ENCODE measurements at regions not wholly inside any gene's neighbourhood (a gene's known extent, or its start where the extent isn't known, plus 50 kb on each side); places are given as distances from the start of the nearest gene placed in this dataset.

DNA sequence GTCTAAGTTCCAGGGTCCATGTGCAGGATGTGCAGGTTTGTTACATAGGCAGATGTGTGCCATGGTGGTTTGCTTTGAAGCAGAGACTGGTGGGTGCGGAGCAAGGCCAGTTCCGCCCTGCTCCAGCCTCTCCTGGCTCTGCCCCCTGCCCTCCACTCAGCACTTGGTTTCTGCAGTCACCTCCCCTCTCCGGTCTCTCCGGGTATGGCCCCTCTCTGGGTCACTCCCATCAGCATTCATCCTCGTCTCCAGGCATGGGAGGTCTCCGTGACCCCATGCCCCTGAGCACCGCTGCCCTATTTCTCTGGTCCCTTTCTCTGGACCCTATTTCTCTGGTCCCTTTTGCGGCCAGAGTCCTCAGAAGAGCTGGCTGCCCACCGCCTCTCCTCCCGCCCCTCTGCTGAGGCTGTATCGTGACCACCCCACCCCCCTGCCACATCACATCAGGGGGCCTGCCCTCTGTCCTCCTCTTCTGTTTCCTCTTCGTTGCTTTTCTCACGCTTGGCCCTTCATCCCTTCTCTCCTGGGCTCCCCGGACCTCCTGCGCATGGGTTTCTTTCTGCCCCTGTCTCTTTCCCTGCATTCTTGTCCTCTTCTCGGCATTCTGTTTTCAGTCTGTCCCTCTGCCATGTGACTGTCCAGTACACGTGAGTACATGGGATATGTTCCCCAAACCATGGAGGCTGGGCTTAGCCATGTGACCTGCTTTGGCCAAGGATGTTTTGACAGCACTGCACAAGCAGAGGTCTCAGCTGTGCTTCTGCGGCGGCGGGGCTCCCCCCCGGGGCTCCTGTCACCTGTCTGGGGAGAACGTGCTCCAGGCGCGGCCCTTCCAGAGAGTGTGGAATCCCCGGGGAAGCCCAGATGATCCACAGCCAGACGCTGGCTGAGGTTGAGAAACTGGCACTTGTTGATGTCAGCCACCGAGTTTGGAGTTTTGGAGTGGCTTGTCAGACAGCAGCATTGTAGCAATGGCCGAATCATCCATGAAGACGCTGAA, 54.4 kb upstream of the C1orf174 start:
- DNase-seq (ENCODE audit: low spot score in 2 of 2) = no peak
- no peaks in the 10 kb centered on the region for H3K4me1 ChIP-seq
- H3K36me3 ChIP-seq = no peaks in the 10 kb centered on the region
- WGBS, 2 donors = 35 to 41% methylated on average over 29 of the region's 29 CpGs
- H3K4me3 ChIP-seq = no peak overlapping the region
- TF ChIP-seq, protein P1, sequence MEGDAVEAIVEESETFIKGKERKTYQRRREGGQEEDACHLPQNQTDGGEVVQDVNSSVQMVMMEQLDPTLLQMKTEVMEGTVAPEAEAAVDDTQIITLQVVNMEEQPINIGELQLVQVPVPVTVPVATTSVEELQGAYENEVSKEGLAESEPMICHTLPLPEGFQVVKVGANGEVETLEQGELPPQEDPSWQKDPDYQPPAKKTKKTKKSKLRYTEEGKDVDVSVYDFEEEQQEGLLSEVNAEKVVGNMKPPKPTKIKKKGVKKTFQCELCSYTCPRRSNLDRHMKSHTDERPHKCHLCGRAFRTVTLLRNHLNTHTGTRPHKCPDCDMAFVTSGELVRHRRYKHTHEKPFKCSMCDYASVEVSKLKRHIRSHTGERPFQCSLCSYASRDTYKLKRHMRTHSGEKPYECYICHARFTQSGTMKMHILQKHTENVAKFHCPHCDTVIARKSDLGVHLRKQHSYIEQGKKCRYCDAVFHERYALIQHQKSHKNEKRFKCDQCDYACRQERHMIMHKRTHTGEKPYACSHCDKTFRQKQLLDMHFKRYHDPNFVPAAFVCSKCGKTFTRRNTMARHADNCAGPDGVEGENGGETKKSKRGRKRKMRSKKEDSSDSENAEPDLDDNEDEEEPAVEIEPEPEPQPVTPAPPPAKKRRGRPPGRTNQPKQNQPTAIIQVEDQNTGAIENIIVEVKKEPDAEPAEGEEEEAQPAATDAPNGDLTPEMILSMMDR (IDR thresholded peaks at IDR 0.05) = no peak
- no peak for TF ChIP-seq EP300 (IDR thresholded peaks at IDR 0.05)
- H3K27ac ChIP-seq = no peak overlapping the region
- H3K27me3 ChIP-seq = peaks cover 0 to 13% of the 10 kb centered on the region in 2 donors
- peaks cover 0 to 2% (median 0%) of the 10 kb centered on the region in 4 donors for H3K9me3 ChIP-seq

DNA sequence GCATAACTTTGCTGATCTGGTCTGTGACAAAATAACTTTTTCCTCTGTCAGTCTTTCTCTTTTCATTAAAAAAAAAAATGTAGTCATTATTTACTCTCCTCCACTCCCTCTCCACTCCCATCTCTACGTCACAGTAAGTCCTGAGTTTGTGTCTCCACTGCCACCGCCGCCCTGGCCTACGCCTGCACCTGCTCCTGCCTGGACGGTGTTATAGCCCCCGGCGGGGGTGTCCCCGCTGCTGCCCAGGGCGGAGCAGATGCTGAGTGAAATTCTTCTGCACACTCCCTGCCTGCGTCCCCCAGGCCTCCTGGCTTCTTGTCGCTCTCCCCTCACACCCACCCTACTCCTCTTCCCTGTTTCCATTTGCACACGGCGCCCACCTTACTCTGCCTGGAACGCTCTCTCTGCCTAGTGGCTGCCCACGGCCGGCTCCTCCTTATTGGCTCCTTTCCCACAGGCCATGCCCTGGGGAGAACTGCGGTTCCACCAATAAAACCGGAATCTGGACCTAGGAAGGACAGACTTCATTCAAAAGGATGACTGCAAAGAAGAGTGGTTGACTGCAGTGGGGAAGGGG, 55.2 kb upstream of the C1orf174 start:
- peaks cover 0 to 13% of the 10 kb centered on the region in 2 donors for H3K27me3 ChIP-seq
- H3K9me3 ChIP-seq = peaks cover 0 to 2% (median 0%) of the 10 kb centered on the region in 4 donors
- TF ChIP-seq POLR2A (IDR thresholded peaks at IDR 0.05) (no peak), EP300 (IDR thresholded peaks at IDR 0.05) (no peak)
- TF ChIP-seq, protein P1 (IDR thresholded peaks at IDR 0.05) = no peak
- H3K36me3 ChIP-seq = no peaks in the 10 kb centered on the region
- H3K27ac ChIP-seq = no peak overlapping the region
- H3K4me1 ChIP-seq = no peaks in the 10 kb centered on the region
- 58 to 68% methylated on average over 18 of the region's 18 CpGs for WGBS, 2 donors
- DNase-seq (ENCODE audit: low spot score in 2 of 2) = no peak
- no peak overlapping the region for H3K4me3 ChIP-seq

DNA sequence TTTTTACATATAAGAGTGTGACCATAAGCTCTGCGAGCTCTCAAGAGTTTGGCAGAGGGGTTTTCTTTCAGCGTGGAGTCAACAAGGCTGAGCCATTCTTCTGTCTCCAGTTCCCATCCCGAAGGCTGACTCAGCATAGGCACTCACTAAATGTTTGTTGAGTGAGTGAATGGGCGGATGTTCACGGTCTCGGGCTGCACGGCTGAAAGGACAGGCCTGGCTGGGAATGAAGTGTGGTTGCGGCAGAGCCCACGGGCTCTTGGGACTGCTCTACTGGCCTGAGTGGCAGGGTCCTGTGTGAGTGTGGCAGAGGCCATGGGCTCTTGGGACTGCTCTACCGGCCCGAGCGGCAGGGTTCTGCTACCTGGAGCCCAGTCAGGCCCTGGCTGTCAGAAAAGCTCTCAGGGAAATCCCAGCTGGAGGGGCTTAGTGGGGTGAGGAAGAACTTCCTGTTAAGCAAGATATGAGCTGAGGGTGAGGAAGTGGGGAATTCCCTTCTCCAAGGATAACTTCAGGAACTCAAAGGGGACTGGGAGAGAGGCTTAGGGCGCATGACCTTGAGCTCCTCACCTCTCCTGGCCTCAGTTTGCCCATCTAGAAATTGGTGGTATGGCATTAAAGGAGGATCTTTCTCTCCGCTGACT, 56.6 kb upstream of the C1orf174 start:
- Histone ChIP-seq H3K4me1 (no peaks in the 10 kb centered on the region), H3K9me3 (peaks cover 0 to 2% (median 0%) of the 10 kb centered on the region in 4 donors), H3K4me3 (no peak overlapping the region), H3K36me3 (no peaks in the 10 kb centered on the region), H3K27me3 (peaks cover 0 to 13% of the 10 kb centered on the region in 2 donors), H3K27ac (no peak overlapping the region)
- no peak for DNase-seq (ENCODE audit: low spot score in 2 of 2)
- TF ChIP-seq, protein P1 (IDR thresholded peaks at IDR 0.05) = no peak
- no peak for TF ChIP-seq POLR2A (IDR thresholded peaks at IDR 0.05)
- TF ChIP-seq EP300 (IDR thresholded peaks at IDR 0.05) = no peak
- WGBS, 2 donors = 68 to 72% methylated on average over 14 of the region's 14 CpGs

DNA sequence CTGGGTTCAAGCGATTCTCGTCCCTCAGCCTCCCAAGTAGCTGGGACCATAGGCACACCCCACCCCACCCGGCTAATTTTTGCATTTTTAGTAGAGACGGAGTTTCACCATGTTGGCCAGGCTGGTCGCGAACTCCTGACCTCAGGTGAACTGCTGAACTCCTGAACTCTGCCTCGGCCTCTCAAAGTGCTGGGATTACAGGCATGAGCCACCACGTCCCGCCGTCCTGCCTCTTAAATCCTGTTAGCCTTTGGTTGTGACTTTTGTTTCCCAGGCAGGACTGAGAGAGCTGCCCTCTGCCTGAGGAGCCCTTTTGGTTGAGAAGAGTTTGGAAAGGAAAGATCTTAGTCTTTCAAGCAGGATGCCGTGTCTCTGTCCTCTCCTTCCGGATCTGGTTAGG, 59.3 kb upstream of the C1orf174 start:
- H3K27me3 ChIP-seq = no peaks in the 10 kb centered on the region
- no peak overlapping the region for H3K27ac ChIP-seq
- no peak overlapping the region for H3K4me3 ChIP-seq
- WGBS, 2 donors = 52 to 60% methylated on average over 12 of the region's 12 CpGs
- H3K36me3 ChIP-seq = no peaks in the 10 kb centered on the region
- H3K4me1 ChIP-seq = no peaks in the 10 kb centered on the region
- H3K9me3 ChIP-seq = no peaks in the 10 kb centered on the region
- no peak for TF ChIP-seq EP300 (IDR thresholded peaks at IDR 0.05)
- TF ChIP-seq, protein P1 (IDR thresholded peaks at IDR 0.05) = no peak
- no peak for TF ChIP-seq POLR2A (IDR thresholded peaks at IDR 0.05)
- no peak for DNase-seq (ENCODE audit: low spot score in 2 of 2)

Measured in tibial nerve (tissue), 4 donors.